HL-60 (cell line): ENCODE measurements at regions not wholly inside any gene's neighbourhood (a gene's known extent, or its start where the extent isn't known, plus 50 kb on each side); places are given as distances from the start of the nearest gene placed in this dataset.

ENCODE experiments used
- CTCF ChIP-seq: IDR thresholded peaks from one replicate; pipeline ENCODE4 v1.5.1; 2011; ENCODE audit warnings: low read length, control low read depth, inconsistent platforms; ENCODE audit not compliant: insufficient read depth
- REST ChIP-seq: IDR thresholded peaks from 2 replicates; pipeline ENCODE4 v1.6.1; 2012; ENCODE audit warnings: low read depth; ENCODE audit not compliant: insufficient replicate concordance

- TF ChIP-seq CTCF (no peak), REST (no peak)
Measured at GRCh38 chr18:78898066-78898465, 81.6 kb upstream of the SALL3 start.
